Cardiac muscle cell (in vitro differentiated cells and primary cell): ENCODE measurements at regions not wholly inside any gene's neighbourhood (a gene's known extent, or its start where the extent isn't known, plus 50 kb on each side); places are given as distances from the start of the nearest gene placed in this dataset.

Experiments
- DNase-seq, 2 donors: peaks; one replicate each; pipeline versions ENCODE4 v3.0.0 to v3.0.0-alpha.2; 2010 to 2017; ENCODE audit warnings: low read depth in 1 of 2, low spot score in 1 of 2
- H3K27ac ChIP-seq: fragments of 200-600 bp; sonication (generic); 2 replicates; pipeline ENCODE4 v1.5.1; 2016
- H3K27me3 ChIP-seq: fragments of 200-600 bp; sonication (generic); 2 replicates; pipeline ENCODE4 v1.6.0; 2016; ENCODE audit warnings: control low read depth
- H3K36me3 ChIP-seq: fragments of 200-600 bp; sonication (generic); 2 replicates; pipeline ENCODE4 v1.5.1; 2016; ENCODE audit warnings: control low read depth
- H3K4me1 ChIP-seq: fragments of 200-600 bp; sonication (generic); 2 replicates; pipeline ENCODE4 v1.8.1; 2017; ENCODE audit warnings: low read depth, mild to moderate bottlenecking, mixed run types
- H3K4me3 ChIP-seq: fragments of 200-600 bp; sonication (generic); 2 replicates; pipeline ENCODE4 v1.5.1; 2016; ENCODE audit warnings: mild to moderate bottlenecking
- H3K9me3 ChIP-seq: fragments of 200-600 bp; sonication (generic); 2 replicates; pipeline ENCODE4 v1.5.1; 2017; ENCODE audit warnings: low read depth, mild to moderate bottlenecking, control low read depth
- TF ChIP-seq, protein P1 (sequence below): IDR thresholded peaks from 2 replicates; pipeline ENCODE4 v1.5.1; 2012; ENCODE audit warnings: low read depth, mild to moderate bottlenecking, low read length

GRCh38 chr7:25643286-25643685 lies 415.0 kb upstream of the NPVF start:
- Histone ChIP-seq H3K4me3 (no peak overlapping the region), H3K27me3 (no peaks in the 10 kb centered on the region), H3K4me1 (peaks cover 10% of the 10 kb centered on the region), H3K9me3 (no peaks in the 10 kb centered on the region), H3K27ac (no peak overlapping the region), H3K36me3 (no peaks in the 10 kb centered on the region)
- no peak for DNase-seq
- TF ChIP-seq, protein P1, sequence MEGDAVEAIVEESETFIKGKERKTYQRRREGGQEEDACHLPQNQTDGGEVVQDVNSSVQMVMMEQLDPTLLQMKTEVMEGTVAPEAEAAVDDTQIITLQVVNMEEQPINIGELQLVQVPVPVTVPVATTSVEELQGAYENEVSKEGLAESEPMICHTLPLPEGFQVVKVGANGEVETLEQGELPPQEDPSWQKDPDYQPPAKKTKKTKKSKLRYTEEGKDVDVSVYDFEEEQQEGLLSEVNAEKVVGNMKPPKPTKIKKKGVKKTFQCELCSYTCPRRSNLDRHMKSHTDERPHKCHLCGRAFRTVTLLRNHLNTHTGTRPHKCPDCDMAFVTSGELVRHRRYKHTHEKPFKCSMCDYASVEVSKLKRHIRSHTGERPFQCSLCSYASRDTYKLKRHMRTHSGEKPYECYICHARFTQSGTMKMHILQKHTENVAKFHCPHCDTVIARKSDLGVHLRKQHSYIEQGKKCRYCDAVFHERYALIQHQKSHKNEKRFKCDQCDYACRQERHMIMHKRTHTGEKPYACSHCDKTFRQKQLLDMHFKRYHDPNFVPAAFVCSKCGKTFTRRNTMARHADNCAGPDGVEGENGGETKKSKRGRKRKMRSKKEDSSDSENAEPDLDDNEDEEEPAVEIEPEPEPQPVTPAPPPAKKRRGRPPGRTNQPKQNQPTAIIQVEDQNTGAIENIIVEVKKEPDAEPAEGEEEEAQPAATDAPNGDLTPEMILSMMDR = no peak

- H3K27ac ChIP-seq = no peak overlapping the region
- no peaks in the 10 kb centered on the region for H3K36me3 ChIP-seq
- DNase-seq = no peak
- H3K4me3 ChIP-seq = no peak overlapping the region
- peaks cover 10% of the 10 kb centered on the region for H3K4me1 ChIP-seq
- H3K27me3 ChIP-seq = no peaks in the 10 kb centered on the region
- TF ChIP-seq, protein P1 = no peak
- no peaks in the 10 kb centered on the region for H3K9me3 ChIP-seq
Observed at GRCh38 chr7:25643770-25644394, 415.6 kb upstream of the NPVF start.

DNA sequence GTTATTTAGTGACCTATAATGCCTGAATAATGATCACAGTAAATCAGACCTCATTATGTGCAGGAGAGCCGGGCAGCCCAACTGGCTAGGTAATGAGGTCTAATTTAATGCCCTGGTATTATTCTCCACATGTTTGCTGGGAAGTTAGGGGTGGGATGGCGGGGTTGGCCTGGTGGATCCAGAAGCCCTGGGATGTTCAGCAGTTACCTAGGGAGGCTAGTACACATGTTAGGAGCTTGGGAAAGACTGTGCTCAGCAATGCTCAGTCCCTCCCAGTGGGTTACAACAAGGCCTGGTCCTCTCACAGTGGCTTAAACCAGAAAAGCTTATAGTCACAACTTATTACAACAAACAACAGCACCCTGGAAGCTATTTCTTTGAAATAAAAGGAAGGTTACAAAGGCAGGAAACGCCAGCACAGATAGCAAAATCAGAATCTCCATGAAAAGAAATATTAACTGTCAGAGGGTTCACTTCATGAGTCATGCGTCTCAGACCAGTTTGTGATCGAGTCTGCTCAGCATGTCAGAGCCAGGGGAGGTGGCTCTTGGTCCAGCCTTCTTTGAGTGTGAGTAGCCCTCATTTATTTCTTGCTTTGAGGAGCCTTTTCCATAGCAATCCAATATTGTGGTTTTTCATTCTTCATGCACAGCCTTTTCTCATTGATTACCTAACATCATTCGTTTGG lies 418.6 kb upstream of the NPVF start:
- DNase-seq = peak in 1 of 2 donors; percentile 26
- H3K9me3 ChIP-seq = no peaks in the 10 kb centered on the region
- TF ChIP-seq, protein P1 = no peak
- H3K4me1 ChIP-seq = peaks cover 10% of the 10 kb centered on the region
- no peak overlapping the region for H3K4me3 ChIP-seq
- H3K27ac ChIP-seq = no peak overlapping the region
- no peaks in the 10 kb centered on the region for H3K36me3 ChIP-seq
- H3K27me3 ChIP-seq = no peaks in the 10 kb centered on the region

DNA sequence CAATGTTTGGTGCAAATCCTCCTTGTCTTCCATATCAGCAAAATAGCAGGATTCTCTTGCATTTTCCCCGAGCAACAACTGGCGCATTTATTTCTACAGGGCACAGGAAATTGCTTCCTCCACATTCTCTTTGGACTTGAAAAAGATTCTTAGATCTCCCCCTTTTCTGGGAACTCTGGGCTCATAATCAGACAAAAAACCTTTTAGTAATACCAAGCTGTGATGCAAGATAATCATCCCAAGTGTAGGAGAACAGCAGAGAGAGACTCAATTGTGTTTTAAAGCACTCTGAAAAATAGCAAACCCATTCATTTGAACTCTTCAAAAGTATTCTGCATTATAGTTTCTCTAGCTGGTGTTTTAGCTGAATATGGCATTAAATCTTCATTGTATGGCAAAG lies 419.6 kb upstream of the NPVF start:
- no peaks in the 10 kb centered on the region for H3K36me3 ChIP-seq
- H3K4me1 ChIP-seq = peaks cover 10% of the 10 kb centered on the region
- H3K9me3 ChIP-seq = no peaks in the 10 kb centered on the region
- no peak overlapping the region for H3K4me3 ChIP-seq
- no peaks in the 10 kb centered on the region for H3K27me3 ChIP-seq
- H3K27ac ChIP-seq = no peak overlapping the region
- no peak for DNase-seq
- TF ChIP-seq, protein P1 = no peak

- TF ChIP-seq, protein P1 = no peak
- no peak for DNase-seq
- Histone ChIP-seq H3K27me3 (no peaks in the 10 kb centered on the region), H3K9me3 (no peaks in the 10 kb centered on the region), H3K4me3 (no peak overlapping the region), H3K36me3 (no peaks in the 10 kb centered on the region), H3K4me1 (no peaks in the 10 kb centered on the region), H3K27ac (no peak overlapping the region)
Observed at GRCh38 chr7:25652366-25652765, 424.1 kb upstream of the NPVF start.
